CD4-positive, CD25-positive, alpha-beta regulatory T cell (primary cell): ENCODE measurements at regions not wholly inside any gene's neighbourhood (a gene's known extent, or its start where the extent isn't known, plus 50 kb on each side); places are given as distances from the start of the nearest gene placed in this dataset.
A peak's percentile ranks its signal among the peaks of the same experiment; 100 is the strongest.

ENCODE experiments used
- ATAC-seq, 2 donors: fragments of 150-1000 bp; cut with Tn5 transposase; one replicate each; pipeline ENCODE4 v1.10.0; 2021; ENCODE audit warnings: low read depth in 2 of 2, moderate number of reproducible peaks in 2 of 2, moderate library complexity in 1 of 2
- DNase-seq, 3 donors: peaks; one replicate each; pipeline versions ENCODE4 v3.0.0 to v3.0.0-alpha.2; 2012 to 2022; ENCODE audit warnings: mixed read lengths in 1 of 3
- H3K27ac ChIP-seq: one replicate; pipeline ENCODE4 v1.7.0; 2013; ENCODE audit warnings: mild to moderate bottlenecking, low read length; ENCODE audit not compliant: insufficient read depth, poor library complexity, severe bottlenecking
- H3K27me3 ChIP-seq: one replicate; pipeline ENCODE4 v1.7.0; 2013; ENCODE audit warnings: low read length; ENCODE audit not compliant: control insufficient read depth, insufficient read depth
- H3K36me3 ChIP-seq: one replicate; pipeline ENCODE4 v1.7.0; 2013; ENCODE audit warnings: mild to moderate bottlenecking, low read length, moderate library complexity; ENCODE audit not compliant: control insufficient read depth, insufficient read depth
- H3K4me1 ChIP-seq: 2 replicates; pipeline ENCODE4 v1.7.0; 2013; ENCODE audit warnings: mild to moderate bottlenecking, low read length; ENCODE audit not compliant: insufficient read depth, control insufficient read depth, poor library complexity, severe bottlenecking
- H3K4me3 ChIP-seq: one replicate; pipeline ENCODE4 v1.7.0; 2013; ENCODE audit warnings: low read depth, mild to moderate bottlenecking, low read length, moderate library complexity
- H3K9me3 ChIP-seq, 2 experiments: 1 replicate in 1 of 2; 2 replicates in 1 of 2; pipeline ENCODE4 v1.7.0; 2013; ENCODE audit warnings: low read length in 2 of 2, mild to moderate bottlenecking in 1 of 2, moderate library complexity in 1 of 2; ENCODE audit not compliant: control insufficient read depth in 2 of 2
- H3K27ac Mint-ChIP-seq, 3 donors: one replicate each; pipeline ENCODE4 v1.8.0; 2020 to 2022; ENCODE audit warnings: mild to moderate bottlenecking in 3 of 3, mixed read lengths in 3 of 3, moderate library complexity in 2 of 3
- H3K27me3 Mint-ChIP-seq: one replicate; pipeline ENCODE4 v1.8.0; 2022; ENCODE audit warnings: mild to moderate bottlenecking, mixed read lengths
- H3K36me3 Mint-ChIP-seq: one replicate; pipeline ENCODE4 v1.8.0; 2020; ENCODE audit warnings: mixed read lengths
- H3K4me1 Mint-ChIP-seq, 4 donors: one replicate each; pipeline ENCODE4 v1.8.0; 2020 to 2022; ENCODE audit warnings: mixed read lengths in 4 of 4, mild to moderate bottlenecking in 1 of 4
- H3K4me3 Mint-ChIP-seq, 4 donors: one replicate each; pipeline ENCODE4 v1.8.0; 2020 to 2022; ENCODE audit warnings: mild to moderate bottlenecking in 4 of 4, mixed read lengths in 4 of 4, moderate library complexity in 3 of 4
- H3K9me3 Mint-ChIP-seq, 7 donors: one replicate each; pipeline ENCODE4 v1.8.0; 2020 to 2022; ENCODE audit warnings: mixed read lengths in 7 of 7, mild to moderate bottlenecking in 3 of 7, moderate library complexity in 2 of 7

DNA sequence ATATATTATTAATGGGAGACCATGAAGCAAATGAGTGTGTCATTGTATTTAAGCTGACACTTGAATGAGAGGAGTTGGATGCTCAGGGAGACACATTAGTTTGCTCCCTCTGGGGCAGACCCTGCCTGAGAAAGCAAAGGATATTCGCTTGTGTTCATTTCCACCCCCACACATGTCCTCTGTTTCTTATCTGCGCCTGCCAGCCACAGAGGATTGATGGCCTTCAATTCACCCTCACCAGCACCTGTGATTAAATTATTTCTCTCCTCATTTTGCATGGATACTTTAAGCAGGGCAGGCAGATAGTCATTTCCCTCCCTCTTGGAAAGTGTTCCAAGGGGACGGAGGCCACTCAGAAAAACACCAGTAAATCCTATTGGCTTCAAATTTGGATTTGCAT lies 185.2 kb upstream of the GMDS start:
- Histone ChIP-seq H3K27ac (no peak overlapping the region), H3K9me3 (no peaks in the 10 kb centered on the region), H3K36me3 (no peaks in the 10 kb centered on the region), H3K4me3 (no peak overlapping the region), H3K27me3 (no peaks in the 10 kb centered on the region), H3K4me1 (no peaks in the 10 kb centered on the region)
- H3K27ac Mint-ChIP-seq, result no peak overlapping the region
- H3K9me3 Mint-ChIP-seq, result no peaks in the 10 kb centered on the region
- H3K4me3 Mint-ChIP-seq, result no peak overlapping the region
- ATAC-seq (no peak), DNase-seq (no peak)
- H3K36me3 Mint-ChIP-seq, result peaks cover 6% of the 10 kb centered on the region
- no peaks in the 10 kb centered on the region for H3K4me1 Mint-ChIP-seq
- no peaks in the 10 kb centered on the region for H3K27me3 Mint-ChIP-seq

DNA sequence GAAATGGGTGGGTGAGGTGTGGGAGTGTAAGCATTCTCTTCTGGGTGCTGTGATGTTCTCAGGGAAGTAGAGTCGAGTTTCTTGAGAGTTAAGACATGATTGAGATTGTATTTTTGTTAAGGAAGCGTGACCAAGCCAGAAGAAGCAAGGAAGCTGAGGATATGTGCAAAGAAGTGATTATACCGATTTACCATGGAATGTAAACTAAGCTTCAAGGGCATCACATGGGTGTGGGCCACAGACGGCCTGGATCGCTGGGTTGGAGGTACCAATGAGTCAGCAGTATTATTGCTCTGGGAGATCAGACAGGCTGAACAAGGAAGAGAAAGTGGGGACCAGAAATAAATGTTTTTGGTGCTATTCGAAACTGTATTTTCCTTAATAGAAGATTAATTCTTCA lies 184.1 kb upstream of the GMDS start:
- no peaks in the 10 kb centered on the region for H3K36me3 ChIP-seq
- no peaks in the 10 kb centered on the region for H3K27me3 Mint-ChIP-seq
- H3K9me3 Mint-ChIP-seq, result peaks cover 0 to 4% (median 0%) of the 10 kb centered on the region in 7 donors
- H3K4me3 ChIP-seq, result no peak overlapping the region
- H3K9me3 ChIP-seq, result no peaks in the 10 kb centered on the region
- no peaks in the 10 kb centered on the region for H3K4me1 Mint-ChIP-seq
- ATAC-seq (no peak), DNase-seq (no peak)
- peaks cover 7% of the 10 kb centered on the region for H3K36me3 Mint-ChIP-seq
- no peak overlapping the region for H3K27ac Mint-ChIP-seq
- no peak overlapping the region for H3K27ac ChIP-seq
- no peaks in the 10 kb centered on the region for H3K4me1 ChIP-seq
- H3K27me3 ChIP-seq, result no peaks in the 10 kb centered on the region
- no peak overlapping the region for H3K4me3 Mint-ChIP-seq

DNA sequence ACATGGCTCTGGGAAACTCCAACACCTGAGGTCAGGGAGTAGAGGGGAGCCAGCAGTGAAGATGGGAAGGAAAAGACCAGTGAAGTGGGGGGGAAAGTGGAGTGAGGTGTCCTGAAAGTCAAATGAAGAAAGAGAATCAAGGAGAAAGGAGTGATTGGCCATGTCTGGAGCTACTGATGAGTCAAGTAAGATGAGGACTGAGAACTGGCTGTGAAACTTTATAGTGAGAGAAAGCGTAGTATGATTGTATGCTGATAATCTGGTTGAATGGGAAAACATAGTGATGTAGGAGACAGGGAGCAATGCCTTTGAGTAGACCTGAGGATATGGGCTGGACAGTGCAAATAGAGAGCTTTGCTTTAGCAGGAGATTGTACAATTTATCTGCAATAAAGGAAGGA lies 183.6 kb upstream of the GMDS start:
- no peak overlapping the region for H3K4me3 ChIP-seq
- H3K9me3 ChIP-seq, result no peaks in the 10 kb centered on the region
- Mint-ChIP-seq H3K4me1 (no peaks in the 10 kb centered on the region), H3K36me3 (peaks cover 7% of the 10 kb centered on the region), H3K9me3 (peaks cover 0 to 4% (median 0%) of the 10 kb centered on the region in 7 donors), H3K27ac (no peak overlapping the region), H3K4me3 (no peak overlapping the region), H3K27me3 (no peaks in the 10 kb centered on the region)
- H3K27ac ChIP-seq, result no peak overlapping the region
- no peak for ATAC-seq
- DNase-seq, result no peak
- no peaks in the 10 kb centered on the region for H3K27me3 ChIP-seq
- H3K4me1 ChIP-seq, result no peaks in the 10 kb centered on the region
- no peaks in the 10 kb centered on the region for H3K36me3 ChIP-seq

DNA sequence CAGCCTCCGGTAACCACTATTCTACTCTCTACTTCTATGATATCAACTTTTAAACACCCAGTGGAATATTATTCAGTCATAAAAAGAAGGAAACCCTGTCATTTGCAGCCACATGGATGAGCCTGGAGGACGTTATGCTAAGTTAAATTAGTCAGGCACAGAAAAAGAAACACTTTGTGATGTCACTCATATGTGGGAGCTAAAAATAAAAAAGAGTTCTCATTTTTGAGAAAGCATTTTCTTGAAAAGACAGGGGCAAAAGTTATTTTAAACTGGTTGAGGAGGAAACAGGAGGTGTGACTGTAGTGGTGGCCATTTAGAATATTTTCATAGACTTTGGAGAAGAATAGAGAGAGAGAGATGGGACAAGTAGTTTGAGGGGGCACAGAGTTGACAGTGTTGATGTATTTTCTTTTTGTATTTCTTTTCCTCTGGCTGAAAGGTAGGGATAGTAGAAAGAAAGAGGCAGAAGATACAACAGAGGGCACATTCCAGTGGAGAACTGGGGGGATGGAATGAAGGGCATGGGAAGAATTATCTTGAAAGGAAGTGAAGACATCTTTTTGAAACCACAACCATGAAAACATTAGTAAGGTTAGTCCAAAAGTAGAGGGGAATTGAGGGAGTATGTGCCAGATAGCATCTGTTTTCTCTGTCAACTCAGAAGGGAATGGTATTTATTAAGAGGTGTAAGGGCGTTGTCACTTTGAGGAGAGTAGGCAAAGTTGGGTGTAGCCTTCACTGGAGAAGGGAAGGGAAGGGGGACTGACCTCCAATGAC lies 181.3 kb upstream of the GMDS start:
- H3K27ac Mint-ChIP-seq, result no peak overlapping the region
- Histone ChIP-seq H3K36me3 (no peaks in the 10 kb centered on the region), H3K4me1 (no peaks in the 10 kb centered on the region), H3K4me3 (no peak overlapping the region), H3K9me3 (no peaks in the 10 kb centered on the region), H3K27ac (no peak overlapping the region), H3K27me3 (no peaks in the 10 kb centered on the region)
- H3K4me3 Mint-ChIP-seq, result no peak overlapping the region
- H3K27me3 Mint-ChIP-seq, result no peaks in the 10 kb centered on the region
- no peaks in the 10 kb centered on the region for H3K4me1 Mint-ChIP-seq
- ATAC-seq, result no peak
- DNase-seq, result no peak
- H3K9me3 Mint-ChIP-seq, result peaks cover 0 to 4% (median 0%) of the 10 kb centered on the region in 7 donors
- H3K36me3 Mint-ChIP-seq, result peaks cover 7% of the 10 kb centered on the region

DNA sequence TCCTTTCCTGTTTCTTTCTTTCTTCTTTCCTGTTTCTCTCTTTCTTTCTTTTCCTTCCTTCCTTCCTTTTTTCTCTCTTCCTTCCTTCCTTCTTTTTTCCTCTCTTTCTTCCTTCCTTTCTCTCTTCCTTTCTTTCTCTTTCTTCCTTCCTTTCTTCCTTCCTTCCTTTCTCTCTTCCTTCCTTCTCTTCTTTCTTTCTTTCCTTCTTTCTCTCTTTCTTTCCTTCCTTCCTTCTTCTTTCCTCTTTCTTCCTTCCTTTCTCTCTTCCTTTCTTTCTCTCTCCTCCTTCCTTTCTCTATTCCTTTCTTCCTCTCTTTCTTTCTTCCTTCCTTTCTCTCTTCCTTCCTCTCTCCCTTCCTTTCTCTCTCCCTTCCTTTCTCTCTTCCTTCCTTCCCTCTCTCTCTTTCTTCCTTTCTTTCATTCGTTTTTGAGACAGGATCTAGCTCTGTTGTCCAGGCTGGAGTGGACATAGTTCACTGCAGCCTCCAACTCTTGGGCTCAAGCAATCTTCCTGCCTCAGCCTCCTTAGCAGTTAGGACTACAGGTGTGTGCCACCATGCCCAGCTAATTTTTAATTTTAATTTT lies 170.8 kb upstream of the GMDS start:
- Mint-ChIP-seq H3K9me3 (peaks cover 0 to 4% (median 0%) of the 10 kb centered on the region in 7 donors), H3K27ac (no peak overlapping the region), H3K36me3 (no peaks in the 10 kb centered on the region), H3K4me1 (no peaks in the 10 kb centered on the region), H3K4me3 (no peak overlapping the region), H3K27me3 (peaks cover 4% of the 10 kb centered on the region)
- Histone ChIP-seq H3K9me3 (no peaks in the 10 kb centered on the region), H3K36me3 (no peaks in the 10 kb centered on the region), H3K4me3 (no peak overlapping the region), H3K27me3 (no peaks in the 10 kb centered on the region), H3K4me1 (no peaks in the 10 kb centered on the region), H3K27ac (no peak overlapping the region)
- DNase-seq, result no peak
- no peak for ATAC-seq

DNA sequence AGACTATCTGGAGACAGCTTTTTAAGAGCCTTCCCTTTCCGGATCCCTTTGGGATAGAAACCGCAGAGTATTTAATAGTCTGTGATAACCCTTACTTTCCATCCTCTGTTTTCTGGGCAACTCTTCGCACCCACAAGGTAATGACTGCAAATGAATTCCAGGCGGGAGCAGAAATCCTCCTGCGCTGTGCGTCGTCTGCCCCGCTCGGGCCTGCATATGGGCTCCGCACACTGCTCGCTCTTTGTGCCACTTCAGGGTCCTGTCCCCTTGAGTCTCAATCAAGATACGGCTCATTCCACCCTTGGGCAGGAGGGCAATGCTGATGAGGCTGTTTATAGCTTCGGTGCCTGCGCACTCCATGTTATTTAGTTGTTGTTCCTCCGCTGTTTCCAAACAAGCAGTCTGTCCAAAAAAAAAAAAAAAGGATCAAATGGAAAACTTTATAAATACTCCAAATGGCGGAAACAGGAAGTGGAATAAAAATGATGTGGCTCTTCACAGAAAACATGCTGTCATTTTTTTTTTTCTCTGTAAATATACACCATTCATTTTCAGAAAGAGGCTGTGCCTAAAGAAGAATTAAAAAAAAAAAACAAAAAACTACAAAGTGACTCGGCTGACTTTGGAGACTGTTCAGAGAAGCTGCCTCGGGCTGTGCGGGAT lies 169.6 kb upstream of the GMDS start:
- H3K27me3 ChIP-seq, result no peaks in the 10 kb centered on the region
- H3K27me3 Mint-ChIP-seq, result peaks cover 4% of the 10 kb centered on the region
- H3K4me1 ChIP-seq, result no peaks in the 10 kb centered on the region
- no peaks in the 10 kb centered on the region for H3K36me3 Mint-ChIP-seq
- no peak overlapping the region for H3K4me3 ChIP-seq
- H3K27ac ChIP-seq, result no peak overlapping the region
- H3K9me3 ChIP-seq, result no peaks in the 10 kb centered on the region
- H3K27ac Mint-ChIP-seq, result no peak overlapping the region
- peaks cover 0 to 4% (median 0%) of the 10 kb centered on the region in 7 donors for H3K9me3 Mint-ChIP-seq
- H3K4me1 Mint-ChIP-seq, result no peaks in the 10 kb centered on the region
- ATAC-seq (no peak), DNase-seq (no peak)
- H3K4me3 Mint-ChIP-seq, result no peak overlapping the region
- no peaks in the 10 kb centered on the region for H3K36me3 ChIP-seq

DNA sequence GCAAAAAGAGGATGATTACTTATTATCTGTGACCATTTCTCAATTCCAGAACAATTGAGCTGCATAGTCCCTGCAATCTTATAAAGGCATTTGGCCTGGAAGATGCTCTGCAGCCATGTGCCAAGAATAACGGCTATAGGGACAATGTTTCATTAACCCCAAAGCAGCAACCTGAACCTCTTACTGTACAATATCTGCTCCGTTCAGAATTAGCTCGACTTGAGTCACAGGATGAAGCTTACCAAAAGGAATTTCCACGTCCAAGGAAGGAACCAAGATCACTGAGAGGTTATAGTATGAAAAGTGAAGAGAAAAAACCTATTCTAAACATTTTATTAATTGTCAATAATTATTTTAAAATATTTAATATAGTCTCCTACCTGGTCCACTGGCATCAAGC lies 167.3 kb upstream of the GMDS start:
- Histone ChIP-seq H3K9me3 (no peaks in the 10 kb centered on the region), H3K27ac (no peak overlapping the region), H3K4me1 (no peaks in the 10 kb centered on the region), H3K4me3 (no peak overlapping the region), H3K36me3 (no peaks in the 10 kb centered on the region), H3K27me3 (no peaks in the 10 kb centered on the region)
- H3K4me3 Mint-ChIP-seq, result no peak overlapping the region
- peaks cover 0 to 4% (median 0%) of the 10 kb centered on the region in 7 donors for H3K9me3 Mint-ChIP-seq
- H3K4me1 Mint-ChIP-seq, result no peaks in the 10 kb centered on the region
- ATAC-seq (no peak), DNase-seq (no peak)
- H3K27ac Mint-ChIP-seq, result peak overlapping the region in 1 of 3 donors; percentile 33
- H3K27me3 Mint-ChIP-seq, result peaks cover 4% of the 10 kb centered on the region
- peaks cover 4% of the 10 kb centered on the region for H3K36me3 Mint-ChIP-seq
